ENCODE measurements at regions not wholly inside any gene's neighbourhood (a gene's known extent, or its start where the extent isn't known, plus 50 kb on each side); places are given as distances from the start of the nearest gene placed in this dataset.

DNA sequence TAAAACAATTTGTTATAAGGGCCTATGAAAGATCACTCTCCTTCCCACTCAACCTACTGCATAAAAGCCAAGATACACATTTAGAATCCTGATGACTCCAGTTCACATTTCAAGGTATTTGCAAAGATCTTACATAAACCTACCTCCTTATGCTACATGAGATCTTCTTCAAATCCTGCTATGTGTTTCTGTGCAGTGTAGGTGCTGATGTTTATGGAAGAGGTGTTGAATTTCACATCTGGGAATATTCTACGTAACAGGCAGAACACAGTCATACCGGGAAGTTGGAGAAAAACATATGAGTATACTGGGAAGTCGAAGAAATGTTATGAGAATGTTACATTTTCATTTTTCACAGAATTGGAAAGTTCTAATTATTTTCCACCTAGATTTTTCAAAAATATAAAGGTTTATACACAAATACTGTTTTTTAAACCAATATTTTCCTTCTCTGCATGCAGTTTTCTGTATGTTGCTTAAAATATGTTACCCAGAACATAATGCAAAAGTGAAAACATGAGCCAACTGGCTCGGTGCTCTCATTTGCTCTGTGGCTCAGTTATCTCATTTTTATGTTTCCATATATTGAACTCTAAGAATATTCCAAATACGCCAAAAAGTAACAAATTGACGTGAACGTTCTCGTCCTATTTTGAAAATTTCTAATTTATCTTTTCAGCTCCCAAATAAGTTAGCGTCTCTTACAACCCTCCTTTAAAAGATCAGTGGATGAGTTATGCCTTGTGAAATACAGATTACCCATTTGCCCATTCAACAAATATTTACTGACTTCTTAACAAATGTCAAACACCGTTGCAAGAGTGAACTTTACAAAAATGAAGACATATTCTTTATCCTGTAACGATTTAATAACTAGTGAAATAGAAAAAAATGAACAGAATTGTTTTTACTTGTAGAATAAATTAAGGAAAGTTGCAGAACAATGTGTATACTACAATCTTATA is 899.3 kb downstream of the STIM2 start:
- Histone ChIP-seq H3K36me3 (no peaks in the 10 kb centered on the region), H3K9me3 (no peaks in the 10 kb centered on the region), H3K27ac (no peak overlapping the region), H3K4me3 (no peak overlapping the region), H3K4me1 (no peaks in the 10 kb centered on the region), H3K27me3 (no peaks in the 10 kb centered on the region)
- no peak for ATAC-seq
- TF ChIP-seq, protein P1, sequence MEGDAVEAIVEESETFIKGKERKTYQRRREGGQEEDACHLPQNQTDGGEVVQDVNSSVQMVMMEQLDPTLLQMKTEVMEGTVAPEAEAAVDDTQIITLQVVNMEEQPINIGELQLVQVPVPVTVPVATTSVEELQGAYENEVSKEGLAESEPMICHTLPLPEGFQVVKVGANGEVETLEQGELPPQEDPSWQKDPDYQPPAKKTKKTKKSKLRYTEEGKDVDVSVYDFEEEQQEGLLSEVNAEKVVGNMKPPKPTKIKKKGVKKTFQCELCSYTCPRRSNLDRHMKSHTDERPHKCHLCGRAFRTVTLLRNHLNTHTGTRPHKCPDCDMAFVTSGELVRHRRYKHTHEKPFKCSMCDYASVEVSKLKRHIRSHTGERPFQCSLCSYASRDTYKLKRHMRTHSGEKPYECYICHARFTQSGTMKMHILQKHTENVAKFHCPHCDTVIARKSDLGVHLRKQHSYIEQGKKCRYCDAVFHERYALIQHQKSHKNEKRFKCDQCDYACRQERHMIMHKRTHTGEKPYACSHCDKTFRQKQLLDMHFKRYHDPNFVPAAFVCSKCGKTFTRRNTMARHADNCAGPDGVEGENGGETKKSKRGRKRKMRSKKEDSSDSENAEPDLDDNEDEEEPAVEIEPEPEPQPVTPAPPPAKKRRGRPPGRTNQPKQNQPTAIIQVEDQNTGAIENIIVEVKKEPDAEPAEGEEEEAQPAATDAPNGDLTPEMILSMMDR (IDR thresholded peaks at IDR 0.05), result no peak
- no peak for DNase-seq
- no peak for FAIRE-seq
- 47 to 53% methylated on average over 11 of the region's 11 CpGs for WGBS, 2 donors
- intact Hi-C loops (cut with DNase I), result no loop called here

DNA sequence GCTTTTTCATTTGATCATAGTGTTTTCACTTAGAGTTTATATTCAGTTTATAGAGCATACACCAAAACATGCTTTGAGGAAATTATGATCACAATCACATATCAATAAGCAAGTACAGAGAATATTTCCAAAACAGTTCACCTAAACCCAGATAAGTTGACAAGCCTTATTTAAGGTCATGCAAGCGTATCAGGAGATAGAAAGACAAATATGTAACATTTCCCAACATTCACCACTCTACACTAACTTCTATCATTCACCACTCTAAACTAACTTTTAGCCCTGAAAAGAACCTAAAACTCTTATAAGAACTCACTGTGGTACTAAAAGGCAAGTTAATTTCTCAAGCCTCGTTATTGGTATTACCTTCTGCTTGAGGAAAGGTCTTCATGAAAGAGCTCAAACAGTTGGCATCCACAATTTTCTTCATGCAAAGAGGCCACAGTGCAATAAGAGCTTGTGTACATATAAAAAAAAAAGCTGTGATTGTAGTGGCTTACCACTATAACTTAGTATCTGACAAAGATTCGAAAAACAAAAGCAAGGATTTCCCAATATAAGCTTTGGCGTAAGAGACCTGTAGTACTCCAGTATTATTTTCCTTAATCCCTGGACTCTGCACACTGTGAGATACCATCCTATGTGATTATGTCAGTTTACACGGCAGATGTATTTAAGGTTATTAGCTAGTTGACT is 903.3 kb downstream of the STIM2 start:
- TF ChIP-seq, protein P1 (IDR thresholded peaks at IDR 0.05), result no peak
- FAIRE-seq (no peak), DNase-seq (no peak), ATAC-seq (no peak)
- no peak overlapping the region for H3K27ac ChIP-seq
- H3K4me1 ChIP-seq, result no peaks in the 10 kb centered on the region
- no peaks in the 10 kb centered on the region for H3K9me3 ChIP-seq
- intact Hi-C loops (cut with DNase I), result no loop called here
- H3K36me3 ChIP-seq, result no peaks in the 10 kb centered on the region
- H3K4me3 ChIP-seq, result no peak overlapping the region
- 59 to 64% methylated on average over 5 of the region's 5 CpGs for WGBS, 2 donors
- H3K27me3 ChIP-seq, result no peaks in the 10 kb centered on the region

DNA sequence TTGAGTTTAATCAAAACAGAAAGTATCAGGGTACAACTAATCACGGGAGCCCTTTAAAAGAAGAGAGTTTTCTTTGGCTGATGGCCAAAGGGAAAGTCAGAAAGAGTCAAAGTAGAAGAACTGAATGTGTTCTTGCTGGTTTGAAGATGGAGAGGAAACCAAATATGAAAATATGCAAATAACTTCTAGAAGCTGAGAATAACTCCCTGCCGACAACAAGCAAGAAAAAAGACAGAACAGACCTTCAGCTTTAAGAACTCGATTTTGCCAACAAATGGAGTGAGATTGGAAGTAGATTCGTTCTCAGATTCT is 903.8 kb downstream of the STIM2 start:
- FAIRE-seq (no peak), ATAC-seq (no peak), DNase-seq (no peak)
- H3K4me1 ChIP-seq, result no peaks in the 10 kb centered on the region
- TF ChIP-seq, protein P1 (IDR thresholded peaks at IDR 0.05), result no peak
- no peaks in the 10 kb centered on the region for H3K36me3 ChIP-seq
- no peak overlapping the region for H3K27ac ChIP-seq
- no peaks in the 10 kb centered on the region for H3K27me3 ChIP-seq
- intact Hi-C loops (cut with DNase I), result no loop called here
- no peaks in the 10 kb centered on the region for H3K9me3 ChIP-seq
- 28 to 48% methylated on average over 4 of the region's 4 CpGs for WGBS, 2 donors
- no peak overlapping the region for H3K4me3 ChIP-seq

DNA sequence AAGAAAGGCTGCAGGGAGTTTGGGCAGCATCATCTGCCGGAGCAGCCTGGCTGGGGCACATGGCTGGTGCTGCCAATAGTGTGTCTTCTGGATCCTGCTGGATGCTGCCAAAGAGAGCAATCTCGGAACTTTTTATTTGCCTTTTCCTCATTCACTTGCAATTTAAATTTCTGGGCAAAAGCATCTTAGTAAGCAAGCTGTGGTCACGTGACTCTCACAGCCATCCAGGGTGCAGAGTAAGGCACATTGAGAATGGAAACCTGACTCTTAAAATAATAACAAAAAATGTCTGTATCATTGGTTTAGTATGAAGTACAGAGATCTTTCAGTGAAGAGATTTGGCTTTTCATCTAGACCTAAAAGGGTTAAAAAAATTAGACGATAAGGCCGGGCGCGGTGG is 910.3 kb downstream of the STIM2 start:
- Histone ChIP-seq H3K9me3 (no peaks in the 10 kb centered on the region), H3K4me3 (no peak overlapping the region), H3K36me3 (no peaks in the 10 kb centered on the region), H3K4me1 (no peaks in the 10 kb centered on the region), H3K27me3 (no peaks in the 10 kb centered on the region), H3K27ac (no peak overlapping the region)
- WGBS, 2 donors, result 72 to 82% methylated on average over 7 of the region's 7 CpGs
- ATAC-seq (no peak), FAIRE-seq (no peak), DNase-seq (no peak)
- TF ChIP-seq, protein P1 (IDR thresholded peaks at IDR 0.05), result no peak
- intact Hi-C loops (cut with DNase I), result no loop called here

DNA sequence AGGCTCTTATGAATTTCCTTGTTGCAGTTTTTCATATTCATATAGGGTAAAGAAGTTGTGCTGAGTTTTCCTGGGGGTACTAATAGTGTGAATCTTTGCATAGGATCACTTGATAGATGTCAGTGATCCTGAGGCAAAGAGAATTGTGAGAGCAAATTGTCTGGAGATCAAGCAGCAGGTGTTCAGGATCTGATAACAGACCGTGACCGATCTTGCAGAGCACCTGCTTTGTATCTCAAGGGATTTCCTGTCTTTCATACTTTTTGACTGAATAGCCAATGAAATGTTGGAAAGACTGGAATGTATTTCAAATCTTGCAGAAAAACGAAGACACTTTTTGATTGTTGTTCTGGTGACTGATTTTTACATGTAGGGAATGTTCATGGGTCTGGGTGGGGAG is 914.5 kb downstream of the STIM2 start:
- TF ChIP-seq, protein P1 (IDR thresholded peaks at IDR 0.05), result no peak
- no peak for DNase-seq
- 7 to 10% methylated on average over 3 of the region's 3 CpGs for WGBS, 2 donors
- Histone ChIP-seq H3K27me3 (no peaks in the 10 kb centered on the region), H3K9me3 (no peaks in the 10 kb centered on the region), H3K4me1 (no peaks in the 10 kb centered on the region), H3K36me3 (no peaks in the 10 kb centered on the region), H3K27ac (no peak overlapping the region), H3K4me3 (no peak overlapping the region)
- ATAC-seq, result no peak
- intact Hi-C loops (cut with DNase I), result no loop called here
- FAIRE-seq, result no peak
